Naive thymus-derived CD8-positive, alpha-beta T cell (primary cell): ENCODE measurements at regions not wholly inside any gene's neighbourhood (a gene's known extent, or its start where the extent isn't known, plus 50 kb on each side); places are given as distances from the start of the nearest gene placed in this dataset.

Experiments
- ATAC-seq, 2 donors: fragments of 150-1000 bp; cut with Tn5 transposase in 1 of 2; sonication (Bioruptor Pico), chemical (Tn5 transposase) in 1 of 2; 1 replicate in 1 of 2; 2 replicates in 1 of 2; pipeline ENCODE4 v1.10.0; 2021; ENCODE audit warnings: mild to moderate bottlenecking in 2 of 2, moderate library complexity in 2 of 2
- POLR2A ChIA-PET: fragments of 350-600 bp; sonication (Branson Sonifier 250); formaldehyde crosslinking; loops from one replicate; lab custom pipeline; 2021; ENCODE audit warnings: antibody characterized with exemption; lab: Charles Lee
- DNase-seq, 10 donors: peaks; one replicate each; pipeline versions ENCODE4 v3.0.0 to v3.0.0-alpha.2; 2020 to 2022
- H3K27ac Mint-ChIP-seq, 10 donors: one replicate each; pipeline ENCODE4 v1.8.0; 2020 to 2022; ENCODE audit warnings: mild to moderate bottlenecking in 10 of 10, mixed read lengths in 10 of 10, moderate library complexity in 4 of 10, inconsistent platforms in 1 of 10
- H3K27me3 Mint-ChIP-seq, 5 donors: one replicate each; pipeline ENCODE4 v1.8.0; 2021 to 2022; ENCODE audit warnings: mixed read lengths in 5 of 5
- H3K36me3 Mint-ChIP-seq, 3 donors: one replicate each; pipeline ENCODE4 v1.8.0; 2020 to 2022; ENCODE audit warnings: mixed read lengths in 3 of 3, mild to moderate bottlenecking in 2 of 3, inconsistent platforms in 1 of 3
- H3K4me1 Mint-ChIP-seq, 4 donors: one replicate each; pipeline ENCODE4 v1.8.0; 2021 to 2022; ENCODE audit warnings: mixed read lengths in 4 of 4
- H3K4me3 Mint-ChIP-seq, 10 donors: one replicate each; pipeline ENCODE4 v1.8.0; 2020 to 2022; ENCODE audit warnings: mild to moderate bottlenecking in 10 of 10, mixed read lengths in 10 of 10, moderate library complexity in 6 of 10, inconsistent platforms in 1 of 10
- H3K9me3 Mint-ChIP-seq, 9 donors: one replicate each; pipeline ENCODE4 v1.8.0; 2020 to 2022; ENCODE audit warnings: mixed read lengths in 9 of 9, mild to moderate bottlenecking in 3 of 9, inconsistent platforms in 1 of 9, moderate library complexity in 1 of 9

DNA sequence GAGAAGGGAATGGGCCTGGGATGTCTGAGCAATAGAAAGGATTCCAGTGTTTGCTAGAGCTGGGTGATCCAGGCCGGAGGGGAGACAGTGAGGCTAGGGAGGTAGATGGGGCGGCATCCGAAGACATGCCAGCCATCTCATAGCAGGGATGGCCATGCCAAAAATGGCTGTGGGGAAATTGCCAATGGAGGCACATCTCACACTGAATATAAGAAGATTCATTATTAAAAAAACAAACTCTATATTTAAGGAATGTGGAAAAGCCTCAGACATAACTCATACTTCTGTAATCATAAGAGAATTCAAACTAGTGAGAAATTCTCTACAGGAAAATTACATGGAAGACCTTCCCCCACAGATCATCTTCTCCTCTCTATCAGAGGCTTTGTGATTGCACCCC, 289.2 kb downstream of the FGF9 start:
- ATAC-seq (no peak), DNase-seq (no peak)
- H3K4me1 Mint-ChIP-seq = no peaks in the 10 kb centered on the region
- H3K4me3 Mint-ChIP-seq = no peak overlapping the region
- peaks cover 0 to 18% (median 7%) of the 10 kb centered on the region in 9 donors for H3K9me3 Mint-ChIP-seq
- no peak overlapping the region for H3K27ac Mint-ChIP-seq
- H3K36me3 Mint-ChIP-seq = peaks cover 0 to 4% (median 3%) of the 10 kb centered on the region in 3 donors
- POLR2A ChIA-PET = no interaction called here
- peaks cover 0 to 5% (median 0%) of the 10 kb centered on the region in 5 donors for H3K27me3 Mint-ChIP-seq

- Mint-ChIP-seq H3K4me3 (no peak overlapping the region), H3K27ac (no peak overlapping the region), H3K9me3 (peaks cover 0 to 16% (median 4%) of the 10 kb centered on the region in 9 donors), H3K27me3 (peaks cover 0 to 3% (median 0%) of the 10 kb centered on the region in 5 donors), H3K4me1 (no peaks in the 10 kb centered on the region), H3K36me3 (peaks cover 0 to 4% (median 0%) of the 10 kb centered on the region in 3 donors)
- ATAC-seq (no peak), DNase-seq (no peak)
- POLR2A ChIA-PET = no interaction called here
These were observed 293.8 kb downstream of the FGF9 start for GRCh38 chr13:21964686-21965085.

DNA sequence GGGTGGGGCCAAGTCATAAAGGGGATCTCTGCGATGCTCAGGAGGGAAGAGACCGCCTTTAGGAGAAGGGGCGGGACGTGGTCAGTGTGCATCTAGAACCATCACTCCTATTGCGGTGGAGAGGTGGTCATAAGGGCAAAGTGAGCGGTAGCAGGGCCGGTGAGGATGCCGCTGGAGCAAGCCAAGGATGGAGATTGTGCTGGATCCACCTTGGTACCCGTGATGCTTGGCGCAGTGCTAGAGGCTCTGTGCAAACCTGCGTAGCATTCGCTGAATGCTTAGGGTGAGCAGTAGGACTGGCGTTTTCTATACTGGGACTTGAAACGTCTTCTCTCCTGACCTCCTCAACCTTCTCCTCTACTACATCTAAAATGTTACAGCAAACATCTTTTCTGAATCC, 294.2 kb downstream of the FGF9 start:
- Mint-ChIP-seq H3K36me3 (peaks cover 0 to 4% (median 0%) of the 10 kb centered on the region in 3 donors), H3K4me3 (no peak overlapping the region), H3K27me3 (no peaks in the 10 kb centered on the region), H3K9me3 (peaks cover 0 to 15% (median 4%) of the 10 kb centered on the region in 9 donors), H3K27ac (no peak overlapping the region), H3K4me1 (no peaks in the 10 kb centered on the region)
- DNase-seq (no peak), ATAC-seq (no peak)
- POLR2A ChIA-PET = no interaction called here

- DNase-seq = no peak
- Mint-ChIP-seq H3K4me3 (no peak overlapping the region), H3K27me3 (no peaks in the 10 kb centered on the region), H3K4me1 (no peaks in the 10 kb centered on the region), H3K27ac (no peak overlapping the region), H3K36me3 (peaks cover 0 to 3% (median 0%) of the 10 kb centered on the region in 3 donors), H3K9me3 (peaks cover 0 to 15% (median 4%) of the 10 kb centered on the region in 9 donors)
- POLR2A ChIA-PET = no interaction called here
- ATAC-seq = no peak
These were observed 295.1 kb downstream of the FGF9 start for GRCh38 chr13:21966014-21966413.

DNA sequence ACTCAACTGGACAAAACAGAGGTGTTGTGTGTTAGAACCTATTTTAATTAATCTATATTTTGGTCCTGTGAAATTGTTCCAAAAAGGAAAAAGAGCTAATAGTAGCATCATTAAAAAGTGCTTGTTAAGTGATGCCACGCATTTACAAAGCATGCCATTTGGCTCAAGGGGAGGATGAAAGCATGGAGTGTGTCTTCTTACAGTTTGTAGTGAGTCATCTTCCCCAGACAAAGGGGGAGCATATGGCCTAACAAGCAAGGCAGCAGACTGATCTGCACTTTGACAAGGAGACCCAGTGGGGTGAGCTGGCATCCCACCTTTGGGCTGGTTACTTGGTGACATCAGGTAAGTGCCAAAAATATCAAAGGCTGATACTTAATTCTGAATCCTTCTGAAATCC, 297.0 kb downstream of the FGF9 start:
- H3K4me3 Mint-ChIP-seq = no peak overlapping the region
- no peak for DNase-seq
- peaks cover 0 to 3% (median 0%) of the 10 kb centered on the region in 9 donors for H3K9me3 Mint-ChIP-seq
- ATAC-seq = no peak
- POLR2A ChIA-PET = no interaction called here
- no peaks in the 10 kb centered on the region for H3K4me1 Mint-ChIP-seq
- H3K27ac Mint-ChIP-seq = no peak overlapping the region
- H3K36me3 Mint-ChIP-seq = no peaks in the 10 kb centered on the region
- H3K27me3 Mint-ChIP-seq = no peaks in the 10 kb centered on the region

- POLR2A ChIA-PET = no interaction called here
- H3K4me3 Mint-ChIP-seq = no peak overlapping the region
These were observed 299.3 kb downstream of the FGF9 start for GRCh38 chr13:21970172-21970571.

DNA sequence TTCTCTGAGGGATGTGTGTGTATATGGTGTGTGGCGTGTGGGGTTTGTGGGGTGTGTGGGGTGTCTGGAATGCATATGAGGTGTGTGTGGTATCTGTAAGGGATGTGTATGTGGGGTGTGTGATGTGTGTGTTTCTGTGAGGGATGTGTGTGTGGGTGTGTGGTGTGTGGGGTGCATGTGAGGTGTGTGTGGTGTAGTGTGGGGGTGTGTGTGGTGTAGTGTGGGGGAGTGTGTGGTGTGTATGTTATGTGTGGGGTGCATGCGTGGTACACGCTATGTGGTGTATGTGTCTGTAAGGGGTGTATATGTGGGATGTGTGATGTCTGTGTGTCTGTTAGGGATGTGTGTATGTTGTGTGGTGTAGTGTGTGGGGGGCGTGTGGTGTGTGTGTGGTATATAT, 300.0 kb downstream of the FGF9 start:
- Mint-ChIP-seq H3K36me3 (no peaks in the 10 kb centered on the region), H3K9me3 (no peaks in the 10 kb centered on the region), H3K27ac (no peak overlapping the region), H3K4me3 (no peak overlapping the region), H3K4me1 (no peaks in the 10 kb centered on the region), H3K27me3 (no peaks in the 10 kb centered on the region)
- no peak for DNase-seq
- no peak for ATAC-seq
- POLR2A ChIA-PET = no interaction called here

More at GRCh38 chr13:21970172-21970571, 299.3 kb downstream of the FGF9 start:
- no peak overlapping the region for H3K27ac Mint-ChIP-seq
- no peaks in the 10 kb centered on the region for H3K36me3 Mint-ChIP-seq
- DNase-seq = no peak
- H3K4me1 Mint-ChIP-seq = no peaks in the 10 kb centered on the region
- no peaks in the 10 kb centered on the region for H3K9me3 Mint-ChIP-seq
- ATAC-seq = no peak
- no peaks in the 10 kb centered on the region for H3K27me3 Mint-ChIP-seq

DNA sequence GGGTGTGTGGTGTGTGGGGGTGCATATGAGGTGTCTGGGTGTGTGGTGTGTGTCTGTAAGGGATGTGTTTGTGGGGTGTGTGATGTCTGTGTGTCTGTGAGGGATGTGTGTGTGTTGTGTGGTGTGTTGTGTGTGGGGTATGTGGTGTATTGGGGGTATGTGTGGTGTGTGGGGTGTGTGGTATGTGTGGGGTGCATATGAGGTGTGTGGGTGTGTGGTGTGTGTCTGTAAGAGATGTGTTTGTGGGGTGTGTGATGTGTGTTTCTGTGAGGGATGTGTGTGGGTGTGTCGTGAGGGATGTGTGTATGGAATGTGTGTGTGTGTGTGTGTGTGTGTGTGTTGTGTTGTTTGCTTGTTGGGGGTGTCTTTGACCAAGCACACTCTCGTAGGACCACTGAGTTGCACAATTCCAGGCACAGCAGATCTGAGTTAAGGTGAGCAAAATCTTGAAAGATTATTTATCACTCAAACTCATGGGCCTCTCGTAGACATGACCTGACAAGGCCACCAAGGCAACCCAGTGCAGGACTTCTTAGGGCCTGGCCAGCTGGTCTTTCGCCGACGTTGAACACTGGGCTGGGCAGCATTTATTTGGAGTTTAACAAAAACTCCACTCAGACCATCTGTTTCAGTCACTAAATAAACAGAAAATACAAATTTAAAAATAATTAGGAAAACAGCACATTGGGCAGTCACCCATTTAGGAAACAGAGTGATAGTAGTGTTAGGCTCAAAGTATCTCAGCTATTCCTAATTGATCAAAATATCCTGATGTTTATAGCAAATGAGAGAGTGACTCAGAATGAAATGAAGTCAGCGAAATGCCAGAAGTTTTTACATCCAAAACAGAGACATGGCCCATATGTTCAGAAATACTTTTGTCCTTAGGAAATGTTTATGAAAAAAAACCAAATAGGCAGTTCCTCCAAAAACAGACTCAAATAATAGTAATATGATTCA, 301.1 kb downstream of the FGF9 start:
- Mint-ChIP-seq H3K36me3 (no peaks in the 10 kb centered on the region), H3K4me3 (no peak overlapping the region), H3K9me3 (no peaks in the 10 kb centered on the region), H3K27me3 (no peaks in the 10 kb centered on the region), H3K27ac (peak overlapping the region in 1 of 10 donors; percentile 52), H3K4me1 (no peaks in the 10 kb centered on the region)
- POLR2A ChIA-PET = no interaction called here
- no peak for DNase-seq
- no peak for ATAC-seq

DNA sequence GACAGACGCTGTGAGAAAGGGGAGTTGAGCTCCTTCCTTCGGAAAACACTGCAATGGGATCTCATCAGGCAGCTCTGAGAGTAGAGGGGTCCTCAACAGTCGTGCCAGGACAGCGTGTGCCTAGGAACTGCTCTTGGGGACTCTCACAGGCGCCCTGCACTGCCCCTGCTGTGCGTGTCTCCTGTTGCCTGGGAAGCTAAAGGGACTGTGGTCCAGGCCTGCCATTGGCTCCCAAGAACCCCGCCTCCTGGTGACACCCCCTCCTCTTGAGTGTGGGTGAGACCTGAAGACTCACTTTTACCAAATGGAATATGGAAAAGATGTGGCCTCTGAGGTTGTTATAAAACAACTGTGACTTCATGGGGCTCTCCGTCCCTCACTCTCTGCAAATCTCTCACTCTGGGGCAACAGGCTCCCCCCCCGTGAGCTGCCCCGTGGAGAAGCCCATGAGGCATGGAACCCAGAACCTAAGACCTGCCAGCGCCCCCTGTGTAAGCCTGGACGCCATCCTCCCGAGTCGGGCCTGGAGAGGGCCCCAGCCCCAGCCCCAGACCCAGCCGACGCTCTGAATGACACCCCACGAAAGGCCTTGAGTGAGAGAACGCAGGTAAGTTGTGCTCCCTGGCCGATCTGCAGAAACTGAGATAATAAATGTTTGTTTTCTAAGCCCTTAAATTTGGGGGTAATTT, 302.7 kb downstream of the FGF9 start:
- H3K9me3 Mint-ChIP-seq = no peaks in the 10 kb centered on the region
- H3K4me3 Mint-ChIP-seq = no peak overlapping the region
- no peaks in the 10 kb centered on the region for H3K27me3 Mint-ChIP-seq
- H3K4me1 Mint-ChIP-seq = no peaks in the 10 kb centered on the region
- H3K36me3 Mint-ChIP-seq = no peaks in the 10 kb centered on the region
- no peak for DNase-seq
- ATAC-seq = no peak
- peak overlapping the region in 1 of 10 donors; percentile 52 for H3K27ac Mint-ChIP-seq
- POLR2A ChIA-PET = no interaction called here

GRCh38 chr13:21974741-21975140, 303.9 kb downstream of the FGF9 start:
- H3K27ac Mint-ChIP-seq = no peak overlapping the region
- H3K4me3 Mint-ChIP-seq = no peak overlapping the region
- POLR2A ChIA-PET = no interaction called here
- no peaks in the 10 kb centered on the region for H3K27me3 Mint-ChIP-seq
- ATAC-seq = no peak
- no peak for DNase-seq
- no peaks in the 10 kb centered on the region for H3K9me3 Mint-ChIP-seq
- no peaks in the 10 kb centered on the region for H3K36me3 Mint-ChIP-seq
- H3K4me1 Mint-ChIP-seq = no peaks in the 10 kb centered on the region

- Mint-ChIP-seq H3K27me3 (no peaks in the 10 kb centered on the region), H3K9me3 (no peaks in the 10 kb centered on the region), H3K4me3 (no peak overlapping the region), H3K4me1 (peaks cover 0 to 2% (median 0%) of the 10 kb centered on the region in 4 donors), H3K27ac (no peak overlapping the region), H3K36me3 (no peaks in the 10 kb centered on the region)
- no peak for ATAC-seq
- DNase-seq = no peak
- POLR2A ChIA-PET = interaction anchor here (0.6 kb wide), 1 partner anchor 288 kb away, joined by 3 read pairs; no protein-coding TSS in a partner anchor
These were observed 305.3 kb downstream of the FGF9 start for GRCh38 chr13:21976159-21976558.

- no peak for DNase-seq
- ATAC-seq = no peak
- H3K36me3 Mint-ChIP-seq = no peaks in the 10 kb centered on the region
- no peaks in the 10 kb centered on the region for H3K9me3 Mint-ChIP-seq
- peaks cover 0 to 2% (median 0%) of the 10 kb centered on the region in 4 donors for H3K4me1 Mint-ChIP-seq
- H3K27me3 Mint-ChIP-seq = no peaks in the 10 kb centered on the region
- H3K4me3 Mint-ChIP-seq = no peak overlapping the region
- no peak overlapping the region for H3K27ac Mint-ChIP-seq
- POLR2A ChIA-PET = no interaction called here
These were observed 308.4 kb downstream of the FGF9 start for GRCh38 chr13:21979161-21979806.

DNA sequence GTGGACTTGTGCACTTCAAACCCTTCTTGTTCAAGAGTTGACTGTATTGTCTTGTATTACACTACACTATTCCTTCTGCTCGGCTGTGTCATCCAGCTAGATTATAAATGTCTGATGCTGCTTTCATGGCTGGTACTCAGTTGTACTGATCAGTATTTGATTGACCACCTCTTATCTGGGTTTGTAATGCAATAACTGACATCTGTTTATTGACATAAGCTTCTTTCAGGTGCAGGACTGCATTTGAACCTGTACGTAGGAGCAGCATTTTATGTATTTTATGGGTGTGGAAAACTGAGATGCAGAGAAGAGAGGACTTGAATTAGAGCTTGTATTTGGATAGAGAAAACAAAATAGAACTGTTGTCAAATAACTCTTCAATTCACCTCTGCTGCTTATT, 309.2 kb downstream of the FGF9 start:
- no peaks in the 10 kb centered on the region for H3K27me3 Mint-ChIP-seq
- no peak overlapping the region for H3K27ac Mint-ChIP-seq
- POLR2A ChIA-PET = no interaction called here
- DNase-seq (no peak), ATAC-seq (no peak)
- no peaks in the 10 kb centered on the region for H3K36me3 Mint-ChIP-seq
- H3K4me3 Mint-ChIP-seq = no peak overlapping the region
- no peaks in the 10 kb centered on the region for H3K9me3 Mint-ChIP-seq
- peaks cover 0 to 2% (median 0%) of the 10 kb centered on the region in 4 donors for H3K4me1 Mint-ChIP-seq
